ENCODE measurements at regions not wholly inside any gene's neighbourhood (a gene's known extent, or its start where the extent isn't known, plus 50 kb on each side); places are given as distances from the start of the nearest gene placed in this dataset.

DNA sequence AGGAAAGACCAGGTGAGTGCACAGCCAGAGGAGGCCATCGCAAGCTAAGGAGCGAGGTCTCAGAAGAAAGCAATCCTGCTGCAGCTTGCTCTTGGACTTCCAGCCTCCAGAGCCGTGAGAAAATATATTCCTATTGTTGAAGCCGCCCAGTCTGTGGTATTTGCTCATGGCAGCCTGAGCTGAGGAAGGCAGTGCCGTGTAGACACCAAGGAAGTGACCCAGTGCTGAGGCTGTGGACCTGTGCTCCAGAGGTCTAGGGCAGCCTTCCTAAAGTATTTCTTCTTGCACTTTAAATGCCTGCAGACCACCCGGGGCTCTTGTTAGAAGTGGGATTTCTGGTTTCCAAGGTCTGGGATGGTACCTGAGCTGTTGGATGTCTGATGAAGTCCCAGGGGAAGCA is 158.5 kb upstream of the KL start:
- no peak for DNase-seq
- Histone ChIP-seq H3K9me3 (peaks cover 0 to 5% of the 10 kb centered on the region in 2 donors), H3K27me3 (no peaks in the 10 kb centered on the region), H3K4me3 (no peak overlapping the region), H3K27ac (no peak overlapping the region), H3K4me1 (no peaks in the 10 kb centered on the region), H3K36me3 (no peaks in the 10 kb centered on the region)
- TF ChIP-seq POLR2A (IDR thresholded peaks at IDR 0.05) (no peak), EP300 (IDR thresholded peaks at IDR 0.05; ENCODE audit: low read depth) (no peak), POLR2AphosphoS5 (IDR thresholded peaks at IDR 0.05) (no peak)
- in situ Hi-C loops (cut with MboI; ENCODE audit: low pct_ligation_motif_present in 1 of 4, low pct_unique_long_range_greater_than_20kb in 1 of 4, low sequenced_read_pairs in 3 of 4) = no loop called here
- 80 to 93% methylated on average over 3 to 6 of the region's 6 CpGs for WGBS, 2 donors (ENCODE audit: low coverage in 1 of 2)
- intact Hi-C loops (cut with DNase I; ENCODE audit: low total_unique reads) = no loop called here

DNA sequence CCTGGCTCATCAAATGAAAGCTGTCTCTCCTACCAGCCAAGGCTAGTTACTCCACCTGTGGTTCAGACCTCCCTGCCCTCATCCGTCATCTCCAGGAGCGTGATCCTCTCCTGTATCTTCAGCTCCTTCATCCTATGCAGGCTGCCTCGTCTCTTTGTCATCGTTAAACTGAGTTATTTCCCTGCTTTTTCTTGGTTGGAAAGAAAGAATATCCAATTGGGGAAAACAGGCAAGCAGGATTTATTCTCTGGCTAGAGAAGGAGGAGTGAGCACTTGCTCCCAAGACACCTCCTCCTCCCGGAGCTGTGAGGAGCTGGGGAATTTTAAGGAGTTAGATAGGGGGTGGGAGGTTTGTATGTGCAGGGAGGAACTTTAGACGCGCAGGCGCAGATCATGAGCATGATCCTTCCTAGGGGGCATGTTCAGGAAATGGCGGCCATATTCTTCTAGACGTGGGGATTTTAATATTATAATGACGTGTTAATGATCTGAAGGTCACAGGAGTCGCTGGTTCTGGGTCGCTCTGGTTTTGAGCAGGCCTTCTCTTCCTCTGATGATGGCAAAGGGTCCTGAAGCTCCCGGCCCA is 156.4 kb upstream of the KL start:
- intact Hi-C loops (cut with DNase I; ENCODE audit: low total_unique reads) (no loop called here), in situ Hi-C loops (cut with MboI; ENCODE audit: low pct_ligation_motif_present in 1 of 4, low pct_unique_long_range_greater_than_20kb in 1 of 4, low sequenced_read_pairs in 3 of 4) (no loop called here)
- Histone ChIP-seq H3K4me1 (no peaks in the 10 kb centered on the region), H3K27ac (no peak overlapping the region), H3K36me3 (no peaks in the 10 kb centered on the region), H3K4me3 (no peak overlapping the region), H3K9me3 (peaks cover 0 to 5% of the 10 kb centered on the region in 2 donors), H3K27me3 (no peaks in the 10 kb centered on the region)
- TF ChIP-seq, protein P1, sequence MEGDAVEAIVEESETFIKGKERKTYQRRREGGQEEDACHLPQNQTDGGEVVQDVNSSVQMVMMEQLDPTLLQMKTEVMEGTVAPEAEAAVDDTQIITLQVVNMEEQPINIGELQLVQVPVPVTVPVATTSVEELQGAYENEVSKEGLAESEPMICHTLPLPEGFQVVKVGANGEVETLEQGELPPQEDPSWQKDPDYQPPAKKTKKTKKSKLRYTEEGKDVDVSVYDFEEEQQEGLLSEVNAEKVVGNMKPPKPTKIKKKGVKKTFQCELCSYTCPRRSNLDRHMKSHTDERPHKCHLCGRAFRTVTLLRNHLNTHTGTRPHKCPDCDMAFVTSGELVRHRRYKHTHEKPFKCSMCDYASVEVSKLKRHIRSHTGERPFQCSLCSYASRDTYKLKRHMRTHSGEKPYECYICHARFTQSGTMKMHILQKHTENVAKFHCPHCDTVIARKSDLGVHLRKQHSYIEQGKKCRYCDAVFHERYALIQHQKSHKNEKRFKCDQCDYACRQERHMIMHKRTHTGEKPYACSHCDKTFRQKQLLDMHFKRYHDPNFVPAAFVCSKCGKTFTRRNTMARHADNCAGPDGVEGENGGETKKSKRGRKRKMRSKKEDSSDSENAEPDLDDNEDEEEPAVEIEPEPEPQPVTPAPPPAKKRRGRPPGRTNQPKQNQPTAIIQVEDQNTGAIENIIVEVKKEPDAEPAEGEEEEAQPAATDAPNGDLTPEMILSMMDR (IDR thresholded peaks at IDR 0.05) = no peak
- TF ChIP-seq POLR2A (IDR thresholded peaks at IDR 0.05) (no peak), POLR2AphosphoS5 (IDR thresholded peaks at IDR 0.05) (no peak), EP300 (IDR thresholded peaks at IDR 0.05; ENCODE audit: low read depth) (no peak)
- no peak for DNase-seq
- 91 to 93% methylated on average over 11 to 14 of the region's 14 CpGs for WGBS, 2 donors (ENCODE audit: low coverage in 1 of 2)

DNA sequence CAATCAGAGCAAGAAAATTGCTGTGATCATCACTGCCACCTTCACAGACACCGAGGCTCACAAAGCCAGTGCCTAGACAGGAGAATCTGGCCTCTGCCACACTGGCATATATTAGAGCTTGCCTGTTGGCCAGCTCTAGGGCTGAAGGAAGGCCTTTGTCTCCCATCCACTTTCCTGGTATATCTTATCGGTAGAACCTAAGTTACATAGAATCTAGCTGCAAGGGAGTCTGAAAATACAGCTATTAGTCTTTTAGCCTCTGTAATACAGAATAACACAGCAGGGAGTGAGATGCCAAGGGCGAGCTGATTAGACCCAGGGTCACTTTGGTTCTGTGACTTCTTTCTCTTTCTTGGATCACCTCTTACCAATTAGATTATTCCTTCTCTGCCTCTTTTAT is 154.9 kb upstream of the KL start:
- Histone ChIP-seq H3K27me3 (no peaks in the 10 kb centered on the region), H3K27ac (no peak overlapping the region), H3K36me3 (no peaks in the 10 kb centered on the region), H3K4me1 (no peaks in the 10 kb centered on the region), H3K4me3 (no peak overlapping the region), H3K9me3 (peaks cover 0 to 5% of the 10 kb centered on the region in 2 donors)
- no peak for DNase-seq
- 83 to 84% methylated on average over 1 to 3 of the region's 3 CpGs for WGBS, 2 donors (ENCODE audit: low coverage in 1 of 2)
- TF ChIP-seq, protein P1 (IDR thresholded peaks at IDR 0.05) = no peak
- TF ChIP-seq EP300 (IDR thresholded peaks at IDR 0.05; ENCODE audit: low read depth) (no peak), POLR2AphosphoS5 (IDR thresholded peaks at IDR 0.05) (no peak)
- intact Hi-C loops (cut with DNase I; ENCODE audit: low total_unique reads) (no loop called here), in situ Hi-C loops (cut with MboI; ENCODE audit: low pct_ligation_motif_present in 1 of 4, low pct_unique_long_range_greater_than_20kb in 1 of 4, low sequenced_read_pairs in 3 of 4) (no loop called here)

DNA sequence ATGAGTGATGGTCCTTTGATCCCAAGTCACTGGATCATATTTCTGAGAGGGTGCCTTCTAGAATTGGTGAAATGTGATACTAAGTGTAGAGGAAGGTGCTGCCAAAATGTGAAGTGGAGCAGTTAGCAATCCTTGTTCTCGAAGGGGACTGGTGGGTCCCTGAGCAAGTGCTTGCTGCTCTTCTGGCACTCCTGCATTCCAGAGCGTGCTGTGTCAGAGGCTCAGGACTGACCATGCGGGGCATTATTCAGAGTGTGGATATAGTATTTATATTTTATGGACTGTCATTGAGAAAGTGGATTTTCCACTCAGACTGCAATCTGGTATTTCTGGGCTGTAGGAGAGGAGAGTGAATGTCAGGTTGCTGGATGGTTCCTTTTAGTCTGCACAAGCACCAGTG is 152.6 kb upstream of the KL start:
- intact Hi-C loops (cut with DNase I; ENCODE audit: low total_unique reads) = no loop called here
- no peaks in the 10 kb centered on the region for H3K36me3 ChIP-seq
- no peak overlapping the region for H3K4me3 ChIP-seq
- H3K4me1 ChIP-seq = no peaks in the 10 kb centered on the region
- no peaks in the 10 kb centered on the region for H3K27me3 ChIP-seq
- peaks cover 0 to 5% of the 10 kb centered on the region in 2 donors for H3K9me3 ChIP-seq
- in situ Hi-C loops (cut with MboI; ENCODE audit: low pct_ligation_motif_present in 1 of 4, low pct_unique_long_range_greater_than_20kb in 1 of 4, low sequenced_read_pairs in 3 of 4) = no loop called here
- TF ChIP-seq POLR2AphosphoS5 (IDR thresholded peaks at IDR 0.05) (no peak), POLR2A (IDR thresholded peaks at IDR 0.05) (no peak), EP300 (IDR thresholded peaks at IDR 0.05; ENCODE audit: low read depth) (no peak)
- TF ChIP-seq, protein P1 (IDR thresholded peaks at IDR 0.05) = no peak
- no peak for DNase-seq
- WGBS, 2 donors (ENCODE audit: low coverage in 1 of 2) = 83 to 90% methylated on average over 1 to 3 of the region's 3 CpGs
- no peak overlapping the region for H3K27ac ChIP-seq

DNA sequence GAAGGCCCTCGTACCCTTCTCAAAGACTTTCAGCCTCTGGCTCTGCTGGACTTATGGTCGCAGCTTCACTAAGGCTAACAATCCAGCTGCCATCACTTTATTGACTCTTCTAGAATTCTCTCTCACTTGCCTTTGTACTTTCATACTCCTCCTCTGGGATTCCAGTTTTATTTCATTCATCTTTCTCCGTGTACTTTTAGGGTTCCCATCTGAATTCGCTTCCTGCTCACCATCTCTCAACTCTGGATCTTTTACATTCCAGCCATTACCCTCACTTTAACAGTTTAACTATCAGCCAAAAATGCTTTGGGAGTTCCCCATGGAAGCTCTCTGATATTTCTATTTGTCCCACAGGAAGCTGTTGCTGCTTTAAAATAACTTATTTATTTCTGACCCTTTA is 149.3 kb upstream of the KL start:
- no peak for DNase-seq

More for the DNA sequence above, 149.3 kb upstream of the KL start:
- in situ Hi-C loops (cut with MboI; ENCODE audit: low pct_ligation_motif_present in 1 of 4, low pct_unique_long_range_greater_than_20kb in 1 of 4, low sequenced_read_pairs in 3 of 4) = no loop called here
- Histone ChIP-seq H3K27ac (no peak overlapping the region), H3K36me3 (no peaks in the 10 kb centered on the region), H3K9me3 (peaks cover 3 to 8% of the 10 kb centered on the region in 2 donors), H3K4me1 (no peaks in the 10 kb centered on the region), H3K4me3 (no peak overlapping the region), H3K27me3 (no peaks in the 10 kb centered on the region)
- intact Hi-C loops (cut with DNase I; ENCODE audit: low total_unique reads) = no loop called here
- WGBS, 2 donors (ENCODE audit: low coverage in 1 of 2) = 78 to 86% methylated on average over 4 of the region's 4 CpGs
- TF ChIP-seq POLR2AphosphoS5 (IDR thresholded peaks at IDR 0.05) (no peak), EP300 (IDR thresholded peaks at IDR 0.05; ENCODE audit: low read depth) (no peak), POLR2A (IDR thresholded peaks at IDR 0.05) (no peak)
- TF ChIP-seq, protein P1 (IDR thresholded peaks at IDR 0.05) = no peak
